ENCODE measurements at regions not wholly inside any gene's neighbourhood (a gene's known extent, or its start where the extent isn't known, plus 50 kb on each side); places are given as distances from the start of the nearest gene placed in this dataset.

DNA sequence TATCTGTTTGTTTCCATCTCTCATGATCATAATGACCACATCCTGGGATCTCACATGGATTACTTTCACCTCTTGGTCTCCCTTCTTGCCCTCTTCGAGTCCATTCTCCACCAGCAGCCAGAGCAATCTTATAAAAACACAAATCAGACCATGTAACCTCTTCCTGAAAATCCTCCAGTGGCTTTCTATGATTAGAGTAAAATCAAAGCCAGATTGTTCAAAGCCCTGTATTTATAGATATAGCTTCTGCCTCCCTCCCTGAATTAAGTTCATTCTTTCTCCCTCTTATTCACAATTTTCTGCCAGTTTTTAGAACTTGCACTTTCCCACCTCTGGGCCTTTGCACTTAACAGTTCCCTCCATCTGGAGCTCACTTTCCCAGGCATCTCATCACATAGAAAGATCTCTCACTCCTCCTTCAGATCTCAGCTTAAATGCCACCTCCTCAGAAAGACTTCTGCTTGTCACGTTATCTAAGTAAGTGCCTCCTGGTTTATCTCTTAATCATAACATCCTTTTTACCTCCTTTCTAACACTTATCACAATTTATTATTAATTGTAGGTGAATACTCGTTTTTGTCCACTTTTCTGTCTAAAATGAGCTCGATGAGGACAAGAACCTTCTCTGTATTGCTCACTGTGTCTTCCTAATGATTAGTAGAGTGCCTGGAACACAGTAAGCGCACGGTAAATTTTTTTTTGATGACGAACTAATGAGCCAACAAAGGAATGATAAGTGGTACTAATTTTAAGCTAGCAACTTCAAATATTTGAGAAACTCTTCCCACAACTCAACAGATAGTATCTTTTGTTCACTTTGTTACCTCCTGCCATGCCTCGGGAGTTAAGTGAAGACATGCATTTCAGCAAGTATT is 80.5 kb downstream of the CYB561 start:
- DNase-seq (ENCODE audit: low read depth): no peak
- no peak overlapping the region for H3K4me3 ChIP-seq (ENCODE audit: low read length)
- no peak for TF ChIP-seq CTCF (conservative IDR thresholded peaks at IDR 0.05; ENCODE audit: low read depth, low read length)

DNA sequence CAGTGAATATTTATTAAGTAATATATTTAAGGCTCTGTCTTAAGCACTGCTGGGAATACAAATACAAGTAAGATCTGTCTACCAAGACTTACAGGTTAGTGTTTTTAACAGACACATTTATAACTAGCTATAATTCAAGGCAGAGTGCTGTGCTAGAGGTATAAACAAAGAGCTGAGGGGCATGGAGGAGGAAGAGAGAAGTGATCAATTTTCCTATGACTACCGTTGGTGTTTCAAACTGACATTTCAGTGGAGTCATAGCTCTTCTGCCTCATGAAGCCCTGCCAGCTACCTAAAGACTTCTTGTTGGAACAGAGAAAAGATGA is 79.9 kb downstream of the CYB561 start:
- TF ChIP-seq CTCF (conservative IDR thresholded peaks at IDR 0.05; ENCODE audit: low read depth, low read length): no peak
- no peak overlapping the region for H3K4me3 ChIP-seq (ENCODE audit: low read length)
- DNase-seq (ENCODE audit: low read depth): no peak

GRCh38 chr17:63369233-63369632 is 76.9 kb downstream of the CYB561 start:
- TF ChIP-seq CTCF (conservative IDR thresholded peaks at IDR 0.05; ENCODE audit: low read depth, low read length): no peak
- no peak for DNase-seq (ENCODE audit: low read depth)
- no peak overlapping the region for H3K4me3 ChIP-seq (ENCODE audit: low read length)

DNA sequence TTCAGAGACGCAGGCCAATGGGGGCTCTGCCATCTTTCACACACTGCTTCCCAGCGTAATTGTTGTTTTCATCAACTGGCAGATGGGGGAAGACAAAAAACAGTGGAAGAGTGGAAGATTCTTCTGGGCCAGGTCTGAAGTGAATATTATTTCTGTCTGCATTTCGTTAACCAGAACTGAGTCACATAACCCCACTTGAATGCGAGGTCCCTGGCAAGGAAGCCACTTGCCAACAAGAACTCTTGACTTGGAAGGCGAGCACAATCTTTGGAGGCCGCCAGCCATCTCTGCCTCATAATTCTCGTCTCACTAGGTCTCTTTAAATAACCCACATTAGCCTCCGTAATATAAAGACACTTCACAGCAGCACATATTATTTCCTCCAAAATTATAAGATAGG is 75.4 kb downstream of the CYB561 start:
- DNase-seq (ENCODE audit: low read depth): no peak
- H3K4me3 ChIP-seq (ENCODE audit: low read length): no peak overlapping the region
- TF ChIP-seq CTCF (conservative IDR thresholded peaks at IDR 0.05; ENCODE audit: low read depth, low read length): no peak

- no peak overlapping the region for H3K4me3 ChIP-seq (ENCODE audit: low read length)
- no peak for TF ChIP-seq CTCF (conservative IDR thresholded peaks at IDR 0.05; ENCODE audit: low read depth, low read length)
- DNase-seq (ENCODE audit: low read depth): no peak
Measured at GRCh38 chr17:63376949-63377348, 69.2 kb downstream of the CYB561 start.

- H3K4me3 ChIP-seq (ENCODE audit: low read length): no peak overlapping the region
- TF ChIP-seq CTCF (conservative IDR thresholded peaks at IDR 0.05; ENCODE audit: low read depth, low read length): no peak
- no peak for DNase-seq (ENCODE audit: low read depth)
Measured at GRCh38 chr17:63378411-63379375, 67.4 kb downstream of the CYB561 start.
